ENCODE measurements at regions not wholly inside any gene's neighbourhood (a gene's known extent, or its start where the extent isn't known, plus 50 kb on each side); places are given as distances from the start of the nearest gene placed in this dataset.

GRCh38 chr11:10936626-10937384 lies 79.0 kb upstream of the ZBED5 start:
- TF ChIP-seq, protein P1, sequence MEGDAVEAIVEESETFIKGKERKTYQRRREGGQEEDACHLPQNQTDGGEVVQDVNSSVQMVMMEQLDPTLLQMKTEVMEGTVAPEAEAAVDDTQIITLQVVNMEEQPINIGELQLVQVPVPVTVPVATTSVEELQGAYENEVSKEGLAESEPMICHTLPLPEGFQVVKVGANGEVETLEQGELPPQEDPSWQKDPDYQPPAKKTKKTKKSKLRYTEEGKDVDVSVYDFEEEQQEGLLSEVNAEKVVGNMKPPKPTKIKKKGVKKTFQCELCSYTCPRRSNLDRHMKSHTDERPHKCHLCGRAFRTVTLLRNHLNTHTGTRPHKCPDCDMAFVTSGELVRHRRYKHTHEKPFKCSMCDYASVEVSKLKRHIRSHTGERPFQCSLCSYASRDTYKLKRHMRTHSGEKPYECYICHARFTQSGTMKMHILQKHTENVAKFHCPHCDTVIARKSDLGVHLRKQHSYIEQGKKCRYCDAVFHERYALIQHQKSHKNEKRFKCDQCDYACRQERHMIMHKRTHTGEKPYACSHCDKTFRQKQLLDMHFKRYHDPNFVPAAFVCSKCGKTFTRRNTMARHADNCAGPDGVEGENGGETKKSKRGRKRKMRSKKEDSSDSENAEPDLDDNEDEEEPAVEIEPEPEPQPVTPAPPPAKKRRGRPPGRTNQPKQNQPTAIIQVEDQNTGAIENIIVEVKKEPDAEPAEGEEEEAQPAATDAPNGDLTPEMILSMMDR (conservative IDR thresholded peaks at IDR 0.05; ENCODE audit: low read depth, low read length) = no peak
- no peak for TF ChIP-seq EZH2 (IDR thresholded peaks at IDR 0.05; ENCODE audit: borderline replicate concordance, low read depth, low read length, poor library complexity, severe bottlenecking)

All from A673 (cell line).